Esophagus squamous epithelium (tissue), 5 donors: ENCODE measurements at regions not wholly inside any gene's neighbourhood (a gene's known extent, or its start where the extent isn't known, plus 50 kb on each side); places are given as distances from the start of the nearest gene placed in this dataset.

Source experiments
- DNase-seq: peaks from one replicate; lab custom pipeline; 2025; lab: John Stamatoyannopoulos, UW
- H3K27ac ChIP-seq, 4 donors: fragments of 200-600 bp; sonication (generic); one replicate each; pipeline ENCODE4 v1.5.1; 2016 to 2019; ENCODE audit warnings: mild to moderate bottlenecking in 1 of 4
- H3K27me3 ChIP-seq, 4 donors: fragments of 200-600 bp; sonication (generic); 1 replicate in 3 of 4; 2 replicates in 1 of 4; pipeline versions ENCODE4 v1.5.1 to v1.6.0; 2017 to 2021; ENCODE audit warnings: antibody characterized with exemption in 1 of 4
- H3K36me3 ChIP-seq, 3 donors: fragments of 200-600 bp; sonication (generic); one replicate each; pipeline ENCODE4 v1.5.1; 2016 to 2019
- H3K4me1 ChIP-seq, 3 donors: fragments of 200-600 bp; sonication (generic); one replicate each; pipeline ENCODE4 v1.5.1; 2017 to 2019
- H3K4me3 ChIP-seq, 4 donors: fragments of 200-600 bp; sonication (generic); 1 replicate in 3 of 4; 2 replicates in 1 of 4; pipeline ENCODE4 v1.5.1; 2016 to 2019; ENCODE audit warnings: mild to moderate bottlenecking in 2 of 4, moderate library complexity in 1 of 4
- H3K9me3 ChIP-seq, 3 donors: fragments of 200-600 bp; sonication (generic); one replicate each; pipeline ENCODE4 v1.5.1; 2016 to 2019
- POLR2A ChIP-seq, 4 donors: fragments of 450-650 bp; IDR thresholded peaks; one replicate each; pipeline ENCODE4 v1.6.1; 2017; ENCODE audit warnings: antibody characterized with exemption in 4 of 4, mild to moderate bottlenecking in 4 of 4, moderate library complexity in 3 of 4
- WGBS, 2 donors: methylation state at CpG; one replicate each; pipeline ENCODE4 v1.1.5; 2018; 5-methylcytosine and 5-hydroxymethylcytosine counted together
- intact Hi-C: fragments of 100-400 bp; cut with DNase I; formaldehyde crosslinking; loops from one replicate; pipeline ENCODE4 v1.15.0; 2022
- TF ChIP-seq, protein P1 (sequence below), 6 experiments: fragments of 450-650 bp in 4 of 6; fragments of 200-600 bp in 2 of 6; sonication (generic) in 2 of 6; IDR thresholded peaks; one replicate each; pipeline ENCODE4 v1.5.1; 2016 to 2019; ENCODE audit warnings: antibody characterized with exemption in 6 of 6, mild to moderate bottlenecking in 4 of 6, moderate library complexity in 4 of 6
- donor health status: DM: yes; HTN: yes; CAD: no.

DNA sequence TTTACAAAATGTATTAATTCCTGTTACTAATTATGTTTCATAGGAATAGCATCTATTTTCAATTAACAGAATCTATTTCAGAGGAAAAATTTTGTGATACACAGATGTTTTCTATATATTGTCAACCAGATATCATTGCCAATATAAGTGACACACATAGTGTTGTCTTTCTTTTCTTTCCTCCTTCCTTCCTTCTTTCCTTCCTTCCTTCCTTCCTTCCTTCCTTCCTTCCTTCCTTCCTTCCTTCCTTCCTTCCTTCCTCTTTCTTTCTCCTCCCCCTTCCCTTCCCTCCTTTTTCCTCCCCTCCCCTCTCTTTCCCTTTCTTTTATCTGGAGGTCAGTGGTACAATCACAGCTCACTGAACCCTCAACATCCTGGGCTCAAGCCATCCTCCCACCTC is 146.5 kb upstream of the DSEL start:
- no peak overlapping the region for H3K4me3 ChIP-seq
- TF ChIP-seq, protein P1, sequence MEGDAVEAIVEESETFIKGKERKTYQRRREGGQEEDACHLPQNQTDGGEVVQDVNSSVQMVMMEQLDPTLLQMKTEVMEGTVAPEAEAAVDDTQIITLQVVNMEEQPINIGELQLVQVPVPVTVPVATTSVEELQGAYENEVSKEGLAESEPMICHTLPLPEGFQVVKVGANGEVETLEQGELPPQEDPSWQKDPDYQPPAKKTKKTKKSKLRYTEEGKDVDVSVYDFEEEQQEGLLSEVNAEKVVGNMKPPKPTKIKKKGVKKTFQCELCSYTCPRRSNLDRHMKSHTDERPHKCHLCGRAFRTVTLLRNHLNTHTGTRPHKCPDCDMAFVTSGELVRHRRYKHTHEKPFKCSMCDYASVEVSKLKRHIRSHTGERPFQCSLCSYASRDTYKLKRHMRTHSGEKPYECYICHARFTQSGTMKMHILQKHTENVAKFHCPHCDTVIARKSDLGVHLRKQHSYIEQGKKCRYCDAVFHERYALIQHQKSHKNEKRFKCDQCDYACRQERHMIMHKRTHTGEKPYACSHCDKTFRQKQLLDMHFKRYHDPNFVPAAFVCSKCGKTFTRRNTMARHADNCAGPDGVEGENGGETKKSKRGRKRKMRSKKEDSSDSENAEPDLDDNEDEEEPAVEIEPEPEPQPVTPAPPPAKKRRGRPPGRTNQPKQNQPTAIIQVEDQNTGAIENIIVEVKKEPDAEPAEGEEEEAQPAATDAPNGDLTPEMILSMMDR (IDR thresholded peaks at IDR 0.05), result no peak
- TF ChIP-seq POLR2A (IDR thresholded peaks at IDR 0.05), result no peak
- no peaks in the 10 kb centered on the region for H3K4me1 ChIP-seq
- H3K9me3 ChIP-seq, result no peaks in the 10 kb centered on the region
- intact Hi-C loops, result no loop called here
- H3K27ac ChIP-seq, result no peak overlapping the region
- no peak for DNase-seq
- no peaks in the 10 kb centered on the region for H3K36me3 ChIP-seq
- H3K27me3 ChIP-seq, result no peaks in the 10 kb centered on the region

DNA sequence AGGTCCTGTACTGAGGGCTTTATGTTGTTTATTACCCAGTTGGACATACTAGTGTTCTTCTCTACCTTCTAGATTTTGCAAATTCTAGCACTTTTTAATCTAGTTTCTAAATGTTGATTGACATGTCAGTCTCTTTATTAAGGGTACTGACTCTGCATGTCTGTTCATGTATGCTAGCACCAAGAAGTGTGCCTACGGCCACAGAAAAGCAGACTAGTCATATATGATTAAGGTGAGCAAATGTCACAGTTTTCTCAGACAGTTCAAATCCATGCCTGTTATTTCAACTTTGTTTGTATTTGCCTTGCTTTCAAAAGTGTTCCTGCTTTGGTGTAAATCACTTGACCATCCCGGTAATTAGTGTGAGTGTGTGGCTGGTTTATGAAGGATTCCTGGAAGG is 145.0 kb upstream of the DSEL start:
- H3K27ac ChIP-seq, result no peak overlapping the region
- intact Hi-C loops, result no loop called here
- no peaks in the 10 kb centered on the region for H3K27me3 ChIP-seq
- H3K4me1 ChIP-seq, result no peaks in the 10 kb centered on the region
- 46% methylated on average over 2 of the region's 2 CpGs for WGBS, 2 donors
- no peaks in the 10 kb centered on the region for H3K9me3 ChIP-seq
- TF ChIP-seq, protein P1 (IDR thresholded peaks at IDR 0.05), result no peak
- TF ChIP-seq POLR2A (IDR thresholded peaks at IDR 0.05), result no peak
- H3K36me3 ChIP-seq, result no peaks in the 10 kb centered on the region
- no peak overlapping the region for H3K4me3 ChIP-seq
- DNase-seq, result no peak

DNA sequence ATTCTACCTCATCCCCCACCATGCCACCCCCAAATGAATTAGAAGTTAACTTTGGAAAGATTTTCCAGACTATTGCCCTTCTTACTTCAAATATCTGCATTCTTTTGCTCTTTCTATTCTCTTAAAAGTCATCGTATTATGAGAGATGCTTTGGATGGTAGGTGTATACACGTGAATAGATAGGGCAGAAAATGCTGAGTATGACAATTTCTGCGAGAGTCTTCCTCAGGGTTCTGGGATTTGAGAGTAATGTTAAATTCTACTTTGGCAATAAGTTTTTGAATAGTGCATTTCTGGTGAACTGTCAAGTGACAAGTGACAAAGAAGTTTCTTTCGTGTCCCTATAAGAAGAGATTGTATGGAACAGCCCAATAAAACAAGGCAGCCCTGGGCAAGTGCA is 137.6 kb upstream of the DSEL start:
- no peak for DNase-seq
- no peak overlapping the region for H3K4me3 ChIP-seq
- TF ChIP-seq POLR2A (IDR thresholded peaks at IDR 0.05), result no peak
- TF ChIP-seq, protein P1 (IDR thresholded peaks at IDR 0.05), result no peak
- H3K27me3 ChIP-seq, result no peaks in the 10 kb centered on the region
- WGBS, 2 donors, result 72 to 75% methylated on average over 4 of the region's 4 CpGs
- no peak overlapping the region for H3K27ac ChIP-seq
- H3K4me1 ChIP-seq, result no peaks in the 10 kb centered on the region
- no peaks in the 10 kb centered on the region for H3K36me3 ChIP-seq
- intact Hi-C loops, result no loop called here
- no peaks in the 10 kb centered on the region for H3K9me3 ChIP-seq

DNA sequence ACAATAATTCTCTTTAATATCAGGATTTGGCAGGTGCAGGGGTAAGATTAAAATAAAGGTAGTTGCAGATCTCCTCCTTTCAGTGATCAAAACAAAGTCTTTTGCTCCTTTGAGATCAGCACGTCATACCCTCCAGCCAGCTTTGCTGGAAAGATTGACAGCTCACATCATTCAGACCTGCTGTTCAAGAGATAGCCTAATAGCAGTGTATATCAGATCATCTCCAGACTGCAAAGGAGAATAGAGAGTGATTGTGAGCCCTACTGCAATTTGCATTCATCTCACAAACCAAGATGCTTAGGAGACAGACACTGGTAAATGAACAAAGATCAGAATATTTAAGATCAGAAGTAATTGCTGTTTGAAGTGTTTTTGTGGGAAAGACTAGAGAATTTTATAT is 135.8 kb upstream of the DSEL start:
- 29 to 42% methylated on average over 1 of the region's 1 CpG for WGBS, 2 donors
- intact Hi-C loops, result no loop called here
- Histone ChIP-seq H3K36me3 (no peaks in the 10 kb centered on the region), H3K4me1 (no peaks in the 10 kb centered on the region), H3K9me3 (no peaks in the 10 kb centered on the region), H3K27me3 (no peaks in the 10 kb centered on the region), H3K4me3 (no peak overlapping the region), H3K27ac (no peak overlapping the region)
- no peak for TF ChIP-seq POLR2A (IDR thresholded peaks at IDR 0.05)
- TF ChIP-seq, protein P1 (IDR thresholded peaks at IDR 0.05), result no peak
- no peak for DNase-seq

DNA sequence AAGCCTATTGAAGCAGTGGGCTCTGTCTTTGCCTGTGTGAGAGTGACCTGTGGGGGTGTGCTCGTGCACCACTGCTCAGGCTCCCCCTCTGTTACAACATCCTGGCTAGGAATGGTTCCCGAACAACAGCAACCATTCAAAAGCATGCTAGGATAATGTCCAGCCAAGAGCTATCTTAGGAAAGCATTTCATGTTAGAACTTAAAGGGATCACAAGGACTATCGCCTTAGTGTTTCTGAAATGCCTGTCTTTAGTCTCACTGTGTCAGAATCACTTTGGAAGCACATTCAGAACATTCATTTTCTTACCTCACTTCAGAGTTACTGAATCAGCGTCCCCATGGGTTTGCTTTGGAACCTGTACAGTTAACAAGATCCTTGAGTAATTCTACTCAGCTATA is 134.9 kb upstream of the DSEL start:
- TF ChIP-seq, protein P1 (IDR thresholded peaks at IDR 0.05), result no peak
- no peak for TF ChIP-seq POLR2A (IDR thresholded peaks at IDR 0.05)
- Histone ChIP-seq H3K9me3 (no peaks in the 10 kb centered on the region), H3K4me3 (peak overlapping the region in 1 of 4 donors; percentile 18), H3K4me1 (no peaks in the 10 kb centered on the region), H3K27ac (peak overlapping the region in 1 of 4 donors; percentile 55), H3K27me3 (no peaks in the 10 kb centered on the region), H3K36me3 (no peaks in the 10 kb centered on the region)
- 45 to 55% methylated on average over 4 of the region's 4 CpGs for WGBS, 2 donors
- no peak for DNase-seq
- intact Hi-C loops, result no loop called here
